ENCODE measurements at regions not wholly inside any gene's neighbourhood (a gene's known extent, or its start where the extent isn't known, plus 50 kb on each side); places are given as distances from the start of the nearest gene placed in this dataset.
"Not testable (repeated sequence)": the region's sequence is repeated elsewhere in the genome, so short reads cannot be mapped to it uniquely, and the experiment has no call there.

DNA sequence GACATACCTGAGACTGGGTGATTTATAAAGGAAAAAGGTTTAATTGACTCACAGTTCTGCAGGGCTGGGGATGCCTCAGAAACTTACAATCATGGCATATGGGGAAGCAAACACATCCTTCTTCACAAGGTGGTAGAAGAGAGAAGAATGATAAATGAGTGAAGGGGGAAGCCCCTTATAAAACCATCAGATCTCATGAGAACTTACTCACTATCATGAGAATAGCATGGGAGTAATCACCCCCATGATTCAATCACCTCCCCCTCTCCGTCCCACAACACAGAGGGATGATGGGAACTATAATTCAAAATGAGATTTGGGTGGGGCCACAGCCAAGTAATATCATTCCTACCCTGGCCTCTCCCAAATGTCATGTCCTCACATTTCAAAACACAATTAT is 1206.0 kb upstream of the CELF4 start:
- not testable (repeated sequence) for DNase-seq

- DNase-seq = no peak
These were observed 1202.9 kb upstream of the CELF4 start for GRCh38 chr18:38768504-38768903.

GRCh38 chr18:38759457-38759856 is 1193.9 kb upstream of the CELF4 start:
- DNase-seq = no peak

GRCh38 chr18:38756436-38756835 is 1190.8 kb upstream of the CELF4 start:
- peak; percentile 36 for DNase-seq

GRCh38 chr18:38752430-38752829 is 1186.8 kb upstream of the CELF4 start:
- no peak for DNase-seq

- no peak for DNase-seq
These were observed 1186.3 kb upstream of the CELF4 start for GRCh38 chr18:38751898-38752297.

GRCh38 chr18:38751211-38751610 is 1185.6 kb upstream of the CELF4 start:
- no peak for DNase-seq

GRCh38 chr18:38750751-38751150 is 1185.2 kb upstream of the CELF4 start:
- DNase-seq = no peak

DNA sequence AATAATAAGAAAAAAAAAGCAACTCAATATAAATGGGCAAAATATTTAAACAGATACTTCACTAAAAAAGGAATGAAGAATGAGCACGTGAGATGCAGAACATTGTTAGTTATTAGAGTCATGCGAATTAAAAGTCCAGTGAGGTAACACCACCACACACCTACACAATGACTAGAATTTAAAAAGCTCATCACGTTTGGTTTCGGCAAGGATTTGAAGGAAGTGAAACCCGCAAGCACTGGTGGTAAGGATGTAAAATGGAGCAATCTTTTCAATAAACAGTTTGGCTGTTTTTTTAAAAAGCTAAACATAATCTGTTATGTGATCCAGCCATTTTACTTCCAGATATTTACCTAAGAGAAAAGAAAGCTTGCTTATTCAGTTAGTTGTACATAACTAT is 1181.6 kb upstream of the CELF4 start:
- no peak for DNase-seq

- DNase-seq = not testable (repeated sequence)
These were observed 1154.6 kb upstream of the CELF4 start for GRCh38 chr18:38720181-38720580.

GRCh38 chr18:38718365-38718901 is 1152.8 kb upstream of the CELF4 start:
- peak; percentile 79 for DNase-seq

DNA sequence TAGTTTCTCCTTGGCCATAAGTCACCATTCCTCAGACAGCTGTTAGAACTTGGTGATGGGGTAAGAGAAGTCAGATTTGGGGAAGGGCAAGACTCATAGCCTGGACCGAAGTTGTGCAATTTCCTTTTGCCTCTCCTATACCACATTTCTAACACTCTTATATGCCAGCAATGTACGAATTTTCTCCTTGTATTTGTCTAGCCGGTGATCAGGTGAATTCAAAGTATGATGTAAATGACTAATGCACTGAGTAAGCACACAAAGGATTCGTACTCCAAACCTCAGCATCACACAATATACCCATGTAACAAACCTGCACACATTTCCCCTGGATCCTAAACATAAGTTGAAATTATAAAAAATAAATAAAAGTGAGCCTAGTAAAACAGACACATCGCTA is 1143.5 kb upstream of the CELF4 start:
- no peak for DNase-seq

- no peak for DNase-seq
These were observed 1140.8 kb upstream of the CELF4 start for GRCh38 chr18:38706373-38706772.

DNA sequence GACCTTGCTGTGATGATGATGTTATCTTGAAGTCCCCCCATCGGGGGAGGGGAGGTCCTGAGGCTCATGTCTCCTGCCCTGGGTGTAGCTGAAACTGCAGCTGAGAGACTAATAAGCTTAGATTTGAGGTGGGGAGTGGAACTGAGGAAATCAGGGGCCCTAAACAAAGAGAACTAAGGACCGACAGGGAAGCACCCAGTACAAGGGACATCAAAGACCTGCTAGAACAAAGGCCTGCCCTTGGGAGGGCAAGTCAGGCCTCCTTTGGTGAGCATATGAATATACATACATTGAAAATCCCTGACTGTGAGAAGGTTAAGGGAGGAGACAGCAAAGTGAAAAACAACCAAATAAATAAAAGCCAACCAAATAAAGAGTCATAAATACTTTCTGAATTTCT is 1132.5 kb upstream of the CELF4 start:
- no peak for DNase-seq

DNA sequence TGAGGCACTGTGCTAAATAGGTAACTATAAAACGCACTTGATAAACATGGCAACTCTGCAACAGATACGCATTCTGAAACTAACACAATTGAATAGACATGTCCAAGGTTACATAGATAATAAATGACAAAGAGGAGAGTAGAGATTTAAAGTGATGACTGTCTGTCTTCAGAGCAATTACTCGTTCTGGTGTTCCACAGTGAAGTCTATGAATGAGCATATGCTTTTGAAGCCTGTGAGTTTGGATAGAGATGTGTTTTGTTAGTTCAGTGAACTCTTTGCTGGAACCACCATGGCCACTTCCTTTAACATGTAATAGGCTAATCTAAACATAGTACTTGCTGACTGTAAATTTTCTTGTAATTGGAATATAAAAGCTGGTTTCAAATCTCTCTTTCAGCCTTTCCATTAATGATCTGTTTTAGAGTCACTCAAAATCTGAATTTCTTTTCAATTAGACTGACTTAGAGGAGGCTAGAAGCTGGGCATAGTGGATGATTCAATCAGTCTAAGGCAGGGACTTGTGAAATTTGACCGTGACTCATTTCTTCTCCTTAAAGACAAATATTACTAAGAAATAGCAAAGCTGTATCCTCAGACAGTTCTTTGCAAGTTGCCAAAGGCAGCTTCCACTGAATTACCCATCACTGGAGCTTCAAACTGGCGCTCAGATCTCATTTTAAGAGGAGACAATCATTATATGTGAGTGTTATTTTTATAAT is 1130.1 kb upstream of the CELF4 start:
- no peak for DNase-seq

GRCh38 chr18:38693104-38693503 is 1127.5 kb upstream of the CELF4 start:
- DNase-seq = no peak

DNA sequence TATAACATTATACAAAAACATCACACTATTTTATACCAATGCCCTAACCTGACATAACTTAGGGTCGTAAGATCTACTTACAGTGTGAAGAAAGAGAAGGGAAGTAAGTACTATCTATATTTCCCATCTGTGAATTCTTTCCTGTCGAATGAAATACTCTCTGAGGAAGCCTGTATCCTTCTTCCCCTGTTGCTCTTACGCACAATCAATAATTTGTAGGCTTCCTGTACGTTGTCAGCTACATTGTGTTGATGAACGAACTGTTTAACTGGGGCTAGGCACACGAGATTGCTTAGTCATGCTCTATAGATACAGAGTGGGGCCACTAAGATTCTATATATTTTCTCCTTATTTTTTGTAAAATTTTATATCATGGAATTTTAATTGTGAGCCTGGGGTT is 1125.0 kb upstream of the CELF4 start:
- DNase-seq = no peak

DNA sequence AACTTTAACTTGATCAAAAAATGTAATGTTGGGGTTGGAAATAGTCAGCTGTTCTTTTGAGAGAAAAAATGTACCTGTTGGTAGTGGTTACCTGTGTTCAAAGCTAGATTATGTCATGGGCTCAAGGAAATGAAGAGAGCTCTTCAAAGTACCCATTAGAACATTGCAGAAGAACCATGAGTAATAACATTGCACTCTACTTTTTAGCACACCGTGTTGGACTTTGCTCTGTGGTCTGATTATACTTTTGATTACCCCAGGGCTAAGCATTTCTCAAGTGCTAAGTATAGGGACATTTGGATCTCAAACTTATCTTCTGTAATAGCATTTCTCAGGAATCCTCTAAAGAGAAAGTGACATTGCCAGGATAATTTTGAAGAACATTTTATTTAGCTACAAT is 1122.8 kb upstream of the CELF4 start:
- DNase-seq = peak; percentile 46

DNA sequence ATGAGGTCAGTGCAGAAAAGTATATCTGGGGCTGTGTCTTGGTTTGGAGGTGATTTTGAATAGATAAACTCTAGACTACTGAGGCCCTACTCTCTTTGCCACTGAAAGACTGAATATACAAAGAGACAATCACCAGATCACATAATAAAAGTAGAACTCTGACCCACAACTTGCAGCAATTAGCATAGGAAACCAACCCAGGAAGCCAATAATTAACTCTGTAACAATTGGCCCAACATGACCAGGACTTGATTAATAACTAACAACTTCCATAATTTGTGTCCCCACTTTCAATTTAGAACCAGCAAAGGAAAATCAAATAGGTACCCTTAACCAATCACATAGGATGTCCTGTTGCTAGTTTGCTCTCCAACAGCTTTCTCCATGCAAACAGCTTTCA is 1104.9 kb upstream of the CELF4 start:
- DNase-seq = no peak

- DNase-seq = no peak
These were observed 1099.3 kb upstream of the CELF4 start for GRCh38 chr18:38664929-38665328.

DNA sequence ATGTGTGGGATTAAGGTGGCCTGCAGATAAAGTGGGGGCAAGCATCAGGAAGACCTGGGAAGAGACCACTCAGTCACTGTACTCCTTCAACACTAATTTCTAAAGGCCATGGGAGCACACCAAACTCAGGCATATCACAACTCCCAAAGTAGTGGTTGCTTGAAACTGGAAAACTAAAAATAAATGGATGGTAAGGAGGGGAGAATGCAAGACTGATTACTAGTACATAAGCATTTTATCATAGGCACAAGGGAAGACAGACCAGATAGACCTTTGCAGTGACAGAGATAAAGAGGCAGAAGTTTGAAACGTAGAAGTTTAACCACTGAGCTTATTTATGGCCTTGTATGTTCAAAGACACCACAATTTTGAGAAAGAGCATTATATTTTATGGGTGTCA is 1098.1 kb upstream of the CELF4 start:
- DNase-seq = no peak

- DNase-seq = no peak
These were observed 1097.7 kb upstream of the CELF4 start for GRCh38 chr18:38663270-38663669.

DNA sequence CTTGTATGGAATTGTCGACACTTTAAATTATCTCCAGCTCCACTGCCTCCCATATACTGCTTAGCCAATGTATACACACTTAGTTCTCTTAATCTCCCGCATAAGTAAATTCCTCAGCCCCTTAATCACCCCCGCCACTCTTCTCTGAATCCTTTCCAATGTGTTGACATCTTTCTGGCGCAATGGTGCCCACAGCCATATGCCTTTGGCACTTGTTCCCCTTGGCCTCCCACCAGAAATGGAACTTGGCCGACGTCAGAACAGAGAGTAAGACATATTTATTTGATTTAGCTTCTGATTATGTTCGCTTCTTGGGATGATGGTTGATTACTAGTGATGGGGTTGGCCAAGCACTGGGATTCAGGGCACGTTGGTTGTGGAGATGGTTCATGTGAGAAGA is 1089.3 kb upstream of the CELF4 start:
- DNase-seq = no peak

- DNase-seq = no peak
These were observed 1086.1 kb upstream of the CELF4 start for GRCh38 chr18:38651736-38652135.

- DNase-seq = no peak
These were observed 1082.6 kb upstream of the CELF4 start for GRCh38 chr18:38648179-38648578.

Data from DMS53 (cell line).